GM10266 (cell line): ENCODE measurements at regions not wholly inside any gene's neighbourhood (a gene's known extent, or its start where the extent isn't known, plus 50 kb on each side); places are given as distances from the start of the nearest gene placed in this dataset.

Experiments used
- DNase-seq: peaks from one replicate; pipeline ENCODE4 v3.0.0; 2012; ENCODE audit errors: extremely low spot score
- TF ChIP-seq, protein P1 (sequence below): IDR thresholded peaks from 2 replicates; pipeline ENCODE4 v1.5.1; 2012; ENCODE audit warnings: mild to moderate bottlenecking, low read depth; ENCODE audit not compliant: control insufficient read depth, insufficient read depth; ENCODE audit errors: missing control alignments

DNA sequence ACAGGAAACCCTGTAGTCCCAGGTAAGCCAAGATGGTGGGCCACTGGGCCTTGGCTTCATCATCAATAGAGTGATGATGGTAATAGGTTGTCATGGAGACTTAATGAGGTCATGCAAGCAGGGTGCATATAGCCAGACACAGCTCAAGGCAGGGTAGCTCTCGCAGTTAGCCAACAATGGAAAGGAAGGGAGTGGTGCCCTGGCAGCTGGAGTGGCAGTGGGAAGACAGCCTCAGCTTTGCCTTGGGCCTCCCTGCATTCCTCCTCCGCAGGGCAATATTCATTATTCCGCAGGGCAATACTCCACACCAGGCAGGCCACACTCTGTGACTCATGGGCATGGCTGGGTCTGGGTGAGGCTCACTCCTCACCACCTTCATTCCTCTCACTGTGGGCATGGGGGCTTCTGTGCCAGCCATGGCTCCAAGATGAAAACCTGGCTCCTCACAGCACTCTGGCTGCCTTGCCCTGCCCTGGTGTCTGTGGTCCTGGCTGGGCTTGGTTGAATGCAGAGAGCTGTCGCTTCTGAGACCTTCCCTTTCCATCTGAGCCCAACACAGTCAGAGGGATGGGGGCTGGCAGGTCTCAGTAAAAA lies 163.1 kb upstream of the PMEPA1 start:
- DNase-seq = no peak
- TF ChIP-seq, protein P1, sequence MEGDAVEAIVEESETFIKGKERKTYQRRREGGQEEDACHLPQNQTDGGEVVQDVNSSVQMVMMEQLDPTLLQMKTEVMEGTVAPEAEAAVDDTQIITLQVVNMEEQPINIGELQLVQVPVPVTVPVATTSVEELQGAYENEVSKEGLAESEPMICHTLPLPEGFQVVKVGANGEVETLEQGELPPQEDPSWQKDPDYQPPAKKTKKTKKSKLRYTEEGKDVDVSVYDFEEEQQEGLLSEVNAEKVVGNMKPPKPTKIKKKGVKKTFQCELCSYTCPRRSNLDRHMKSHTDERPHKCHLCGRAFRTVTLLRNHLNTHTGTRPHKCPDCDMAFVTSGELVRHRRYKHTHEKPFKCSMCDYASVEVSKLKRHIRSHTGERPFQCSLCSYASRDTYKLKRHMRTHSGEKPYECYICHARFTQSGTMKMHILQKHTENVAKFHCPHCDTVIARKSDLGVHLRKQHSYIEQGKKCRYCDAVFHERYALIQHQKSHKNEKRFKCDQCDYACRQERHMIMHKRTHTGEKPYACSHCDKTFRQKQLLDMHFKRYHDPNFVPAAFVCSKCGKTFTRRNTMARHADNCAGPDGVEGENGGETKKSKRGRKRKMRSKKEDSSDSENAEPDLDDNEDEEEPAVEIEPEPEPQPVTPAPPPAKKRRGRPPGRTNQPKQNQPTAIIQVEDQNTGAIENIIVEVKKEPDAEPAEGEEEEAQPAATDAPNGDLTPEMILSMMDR = no peak

- TF ChIP-seq, protein P1 = no peak
- DNase-seq = no peak
These were observed 161.4 kb upstream of the PMEPA1 start for GRCh38 chr20:57871237-57871632.

GRCh38 chr20:57870597-57871236 lies 160.9 kb upstream of the PMEPA1 start:
- no peak for DNase-seq
- TF ChIP-seq, protein P1 = no peak

DNA sequence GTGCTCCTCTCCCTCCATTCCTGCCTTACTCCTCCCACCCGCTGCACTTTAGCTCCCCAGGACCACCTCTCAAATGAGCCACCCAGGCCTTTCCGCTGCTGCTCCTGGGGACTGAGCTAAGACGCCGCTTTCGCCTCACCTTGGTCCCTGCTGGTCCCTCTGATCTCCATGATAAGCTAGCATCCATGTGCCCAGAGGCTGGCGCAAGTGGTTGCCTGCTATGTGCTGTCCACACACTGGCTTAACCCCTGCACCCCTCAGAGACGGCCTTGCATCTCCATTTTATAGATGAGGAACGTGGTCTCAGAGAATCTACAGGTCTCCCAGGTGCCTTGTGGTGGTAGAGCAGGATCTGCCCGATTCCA lies 160.1 kb upstream of the PMEPA1 start:
- no peak for DNase-seq
- TF ChIP-seq, protein P1 = no peak

DNA sequence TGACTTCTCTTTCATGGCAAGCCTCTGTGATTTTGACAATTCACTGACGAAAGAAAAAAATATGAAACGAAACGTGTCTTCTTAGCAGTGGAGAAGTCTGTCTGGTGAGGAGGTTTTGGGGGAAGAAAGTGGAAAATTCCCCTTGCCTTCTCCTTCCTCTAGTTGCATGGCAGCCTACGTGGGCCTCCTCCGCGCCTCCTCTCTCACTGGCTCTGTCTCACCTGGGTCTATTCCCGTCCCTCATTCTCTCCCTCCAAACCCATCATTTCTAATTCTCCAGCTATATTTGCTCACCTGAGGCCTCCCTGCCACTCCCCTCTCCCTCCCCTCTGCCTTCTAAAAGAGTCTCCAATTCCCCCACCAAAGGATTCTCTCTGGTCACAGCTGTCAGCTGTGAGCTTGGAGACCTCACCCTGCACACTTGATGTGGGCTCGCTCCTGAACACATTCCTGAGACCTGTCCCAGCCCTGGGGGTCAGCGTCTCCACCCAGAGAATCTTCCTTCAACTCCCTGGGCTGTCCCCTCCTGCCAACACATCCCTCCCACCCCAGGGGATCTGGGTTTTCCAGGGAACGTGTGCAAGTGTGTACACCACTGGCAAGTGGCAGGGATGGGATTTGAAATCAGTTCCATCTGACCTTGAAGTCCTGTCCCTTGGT lies 159.6 kb upstream of the PMEPA1 start:
- TF ChIP-seq, protein P1 = no peak
- no peak for DNase-seq

- no peak for DNase-seq
- TF ChIP-seq, protein P1 = no peak
These were observed 158.5 kb upstream of the PMEPA1 start for GRCh38 chr20:57868310-57868709.

DNA sequence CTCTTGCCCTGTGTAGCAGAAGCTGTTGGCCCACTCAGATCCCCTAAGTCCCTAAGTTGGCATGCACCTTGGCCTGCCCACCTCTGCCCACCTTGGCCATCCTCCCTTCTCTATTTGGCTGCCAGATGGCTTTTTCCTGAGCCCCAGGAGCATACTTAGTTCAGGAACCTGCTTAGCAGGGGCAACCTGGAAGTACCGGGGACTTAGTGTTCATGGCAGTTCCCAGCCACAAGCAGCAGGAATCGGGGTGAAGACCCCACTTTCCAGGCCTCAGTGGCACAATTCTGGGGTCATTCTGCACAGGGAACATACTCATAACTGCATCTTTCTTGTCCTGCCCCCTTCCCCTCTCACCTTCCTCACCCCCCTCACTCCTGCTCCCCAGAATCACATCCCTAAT lies 158.0 kb upstream of the PMEPA1 start:
- TF ChIP-seq, protein P1 = no peak
- DNase-seq = no peak
